Activated CD8-positive, alpha-beta memory T cell treated with anti-CD3 and anti-CD28 coated beads for 36 hours (primary cell): ENCODE measurements at regions not wholly inside any gene's neighbourhood (a gene's known extent, or its start where the extent isn't known, plus 50 kb on each side); places are given as distances from the start of the nearest gene placed in this dataset.

Experiments
- CTCF ChIA-PET: fragments of 350-600 bp; sonication (Branson Sonifier 250); formaldehyde crosslinking; loops from one replicate; lab custom pipeline; 2021; ENCODE audit warnings: antibody characterized with exemption; lab: Charles Lee
- POLR2A ChIA-PET: fragments of 350-600 bp; sonication (Branson Sonifier 250); formaldehyde crosslinking; loops from one replicate; lab custom pipeline; 2021; ENCODE audit warnings: antibody characterized with exemption; lab: Charles Lee

DNA sequence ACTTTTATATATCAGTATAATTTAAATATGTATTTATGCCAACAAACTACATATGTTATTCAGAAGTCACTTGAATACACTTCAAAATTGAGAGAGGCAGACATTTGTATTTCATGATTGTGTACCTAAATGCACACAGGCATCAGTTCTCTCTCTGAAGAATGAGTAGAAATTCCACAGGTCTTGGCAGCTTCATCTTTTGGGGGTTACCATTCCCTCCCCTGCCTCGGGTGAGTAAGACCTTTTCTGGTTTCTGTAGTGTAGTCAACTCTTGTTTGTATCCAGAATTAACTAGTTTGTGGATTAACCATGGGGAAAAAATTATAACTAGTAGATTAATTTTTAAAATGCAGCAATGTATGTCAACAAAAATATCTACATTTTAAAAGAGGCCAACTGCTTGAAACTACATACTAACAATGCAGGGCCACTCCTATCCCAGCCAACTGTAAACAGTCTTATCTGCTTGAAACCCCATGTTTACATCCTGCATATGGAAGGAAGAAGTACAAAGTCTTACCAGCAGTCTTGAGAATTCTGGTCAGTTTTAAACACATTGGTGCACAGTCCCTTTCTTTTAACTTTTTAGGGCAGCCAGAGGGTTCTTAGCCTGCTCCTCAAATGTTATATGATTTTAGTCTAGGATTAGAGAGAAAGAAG is 339.6 kb upstream of the KIF2A start:
- CTCF ChIA-PET, result no interaction called here
- POLR2A ChIA-PET, result no interaction called here

DNA sequence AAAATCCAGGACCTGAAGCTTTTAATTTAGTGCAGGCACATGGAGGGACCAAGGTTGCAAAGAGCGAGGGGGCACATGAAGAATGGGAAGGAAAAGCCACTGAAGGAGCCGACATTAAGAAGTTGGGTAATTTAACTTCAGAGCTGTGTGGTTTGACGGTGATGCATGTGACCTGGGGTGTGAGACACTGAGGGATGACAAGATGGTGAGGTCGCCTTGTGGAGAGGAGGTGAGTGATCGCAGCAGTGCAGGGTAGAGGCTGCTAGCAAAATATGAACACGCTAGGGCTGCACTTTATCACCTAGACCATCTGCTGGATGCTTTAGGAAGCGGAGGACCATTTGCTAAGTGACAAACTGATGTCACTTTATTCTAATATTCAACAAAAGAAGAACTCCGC is 339.0 kb upstream of the KIF2A start:
- POLR2A ChIA-PET, result no interaction called here
- CTCF ChIA-PET, result no interaction called here

DNA sequence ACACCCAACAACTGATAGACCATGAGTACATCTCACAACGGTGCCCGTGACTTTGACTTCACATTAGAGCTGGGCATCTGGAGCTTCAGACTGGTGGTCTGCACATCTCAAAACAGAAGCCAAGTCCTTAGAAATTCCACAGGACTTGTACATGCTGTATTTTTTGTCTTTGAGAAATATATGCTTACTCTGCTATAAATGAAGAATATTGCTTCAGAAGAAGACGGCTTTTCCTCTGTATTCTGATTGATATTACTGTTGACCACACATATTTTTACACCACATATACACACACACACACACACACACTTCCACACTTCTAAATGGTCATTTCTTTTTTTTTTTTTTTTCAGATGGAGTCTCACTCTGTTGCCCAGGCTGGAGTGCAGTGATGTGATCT is 338.3 kb upstream of the KIF2A start:
- ChIA-PET CTCF (no interaction called here), POLR2A (no interaction called here)

DNA sequence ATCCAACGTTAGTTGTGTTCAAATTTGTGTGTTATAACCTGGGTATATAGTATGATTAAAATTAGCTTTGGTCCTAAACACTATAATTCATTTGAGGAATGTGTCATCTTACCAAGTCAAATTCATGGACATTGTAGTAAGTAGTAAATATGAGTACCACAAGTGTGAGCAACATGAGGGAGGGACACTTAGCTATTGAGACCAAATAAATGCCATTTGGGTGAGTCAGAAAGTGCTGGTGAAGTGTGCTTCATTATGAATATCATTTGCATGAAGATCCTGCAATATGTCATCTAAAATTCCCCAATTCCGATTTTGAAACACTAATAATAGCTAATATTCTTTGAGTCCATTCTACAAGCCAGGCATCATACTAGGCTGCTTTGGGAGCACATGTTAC is 336.7 kb upstream of the KIF2A start:
- ChIA-PET CTCF (no interaction called here), POLR2A (no interaction called here)

DNA sequence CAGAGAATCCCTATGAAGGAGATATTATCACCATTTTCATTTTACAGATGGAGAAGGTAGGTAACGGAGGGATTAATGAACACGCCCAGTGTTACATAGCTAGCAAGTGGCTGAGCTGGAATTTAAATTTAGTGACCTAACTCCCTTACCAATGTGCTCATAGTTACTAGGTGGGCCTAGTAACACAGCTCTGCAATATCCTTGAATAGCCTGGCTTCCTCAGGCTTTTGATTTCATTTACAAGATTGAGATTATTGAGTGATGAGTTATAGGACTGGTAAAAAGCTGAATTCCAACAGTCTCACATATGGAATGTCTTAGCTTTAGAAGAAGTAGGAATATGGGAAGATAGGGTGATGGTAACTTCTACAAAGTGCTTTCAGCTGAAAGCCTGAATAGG is 336.3 kb upstream of the KIF2A start:
- POLR2A ChIA-PET, result no interaction called here

DNA sequence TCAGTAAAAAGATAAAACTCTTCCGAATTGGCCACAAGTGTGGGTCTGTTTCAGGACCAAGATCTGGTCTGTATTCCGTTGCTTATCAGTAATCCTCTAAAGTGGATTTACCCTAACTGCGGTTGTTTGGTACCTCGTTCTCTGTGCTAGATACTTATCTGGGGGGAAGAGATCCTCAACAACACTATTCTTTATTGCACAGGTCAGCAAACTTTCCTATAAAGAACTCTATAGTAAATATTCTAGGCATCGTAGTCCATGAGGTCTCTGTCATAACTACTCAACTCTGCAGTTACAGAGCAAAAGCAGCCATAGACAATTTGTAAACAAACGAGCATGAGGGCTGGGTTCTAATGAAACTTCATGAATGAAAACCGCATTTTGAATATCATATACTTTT is 335.8 kb upstream of the KIF2A start:
- CTCF ChIA-PET, result no interaction called here
- POLR2A ChIA-PET, result no interaction called here

More for the DNA sequence above, 336.3 kb upstream of the KIF2A start:
- CTCF ChIA-PET, result no interaction called here

DNA sequence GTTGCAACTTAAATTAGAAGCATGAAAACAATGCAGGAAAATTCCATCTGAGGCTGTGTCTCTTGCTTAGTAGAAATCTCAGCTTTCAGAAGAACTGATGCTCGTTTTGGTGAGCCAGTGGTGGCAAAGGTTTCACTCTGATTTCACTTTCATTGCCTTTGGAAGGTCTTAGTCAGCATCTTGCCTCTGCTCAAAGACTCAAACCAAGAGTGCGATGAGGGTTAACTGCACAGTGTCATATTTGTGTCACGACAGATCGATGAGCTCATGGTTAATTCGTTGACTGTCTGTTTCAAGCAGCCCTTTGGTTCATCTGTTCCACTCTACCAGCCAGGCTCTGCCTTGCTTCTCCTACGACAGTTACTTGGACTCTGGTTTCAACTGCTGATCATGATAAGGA is 331.3 kb upstream of the KIF2A start:
- CTCF ChIA-PET, result no interaction called here
- POLR2A ChIA-PET, result no interaction called here

DNA sequence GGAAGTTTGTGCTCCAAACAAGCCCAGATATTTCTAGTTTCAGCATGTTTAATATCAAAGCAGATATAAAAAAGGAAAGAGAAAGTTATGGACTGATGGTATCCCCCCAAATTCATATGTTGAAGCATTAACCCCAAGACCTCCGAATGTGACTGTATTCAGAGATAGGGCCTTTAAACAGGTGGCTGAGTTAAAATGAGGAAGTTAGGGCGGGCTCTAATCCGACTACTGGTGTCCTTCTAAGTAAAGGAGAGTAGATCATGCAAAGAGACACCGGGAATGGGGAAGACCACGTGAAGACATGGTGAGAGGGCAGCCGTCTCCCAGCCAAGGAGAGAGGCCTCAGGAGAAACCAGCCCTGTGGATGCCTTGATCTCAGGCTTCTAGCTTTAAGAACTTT is 324.1 kb upstream of the KIF2A start:
- CTCF ChIA-PET, result no interaction called here
- POLR2A ChIA-PET, result no interaction called here

DNA sequence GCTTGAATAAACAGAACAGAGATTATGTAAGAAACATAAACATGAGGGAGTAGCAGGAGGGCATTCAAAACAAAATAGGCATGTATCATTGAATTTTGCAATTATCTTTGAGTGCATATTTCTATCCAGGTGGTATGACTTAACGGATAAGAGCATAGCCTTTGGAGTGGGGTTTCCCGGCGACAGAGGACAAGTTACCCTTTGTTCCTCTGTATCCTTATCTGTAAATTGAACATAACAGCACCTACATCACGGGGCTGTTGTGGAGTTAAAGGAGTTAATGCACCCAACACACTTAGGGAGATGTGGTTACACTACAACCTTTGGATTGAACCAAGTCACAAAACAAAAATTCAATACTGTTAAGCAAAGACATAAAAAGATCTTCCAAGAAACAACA is 314.6 kb upstream of the KIF2A start:
- ChIA-PET POLR2A (no interaction called here), CTCF (no interaction called here)

DNA sequence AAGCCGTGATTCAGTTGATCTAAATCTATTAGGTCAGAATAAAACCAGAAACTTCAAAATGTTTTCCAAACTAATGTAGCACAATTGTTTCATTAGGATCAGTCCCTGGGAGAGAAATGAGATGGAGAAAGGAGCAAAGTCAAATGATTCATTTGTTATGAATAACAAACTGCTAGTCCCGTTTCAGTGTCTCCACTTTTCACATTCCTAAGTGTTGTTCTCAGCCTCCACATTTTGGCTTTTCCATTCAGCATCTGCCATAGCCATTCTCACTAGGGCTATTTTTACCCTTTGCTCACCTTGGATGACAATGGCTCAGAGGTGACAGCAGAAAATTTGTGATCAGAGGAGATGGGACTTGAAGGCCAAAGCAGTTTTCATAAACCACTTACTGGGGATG is 314.1 kb upstream of the KIF2A start:
- ChIA-PET CTCF (no interaction called here), POLR2A (no interaction called here)

DNA sequence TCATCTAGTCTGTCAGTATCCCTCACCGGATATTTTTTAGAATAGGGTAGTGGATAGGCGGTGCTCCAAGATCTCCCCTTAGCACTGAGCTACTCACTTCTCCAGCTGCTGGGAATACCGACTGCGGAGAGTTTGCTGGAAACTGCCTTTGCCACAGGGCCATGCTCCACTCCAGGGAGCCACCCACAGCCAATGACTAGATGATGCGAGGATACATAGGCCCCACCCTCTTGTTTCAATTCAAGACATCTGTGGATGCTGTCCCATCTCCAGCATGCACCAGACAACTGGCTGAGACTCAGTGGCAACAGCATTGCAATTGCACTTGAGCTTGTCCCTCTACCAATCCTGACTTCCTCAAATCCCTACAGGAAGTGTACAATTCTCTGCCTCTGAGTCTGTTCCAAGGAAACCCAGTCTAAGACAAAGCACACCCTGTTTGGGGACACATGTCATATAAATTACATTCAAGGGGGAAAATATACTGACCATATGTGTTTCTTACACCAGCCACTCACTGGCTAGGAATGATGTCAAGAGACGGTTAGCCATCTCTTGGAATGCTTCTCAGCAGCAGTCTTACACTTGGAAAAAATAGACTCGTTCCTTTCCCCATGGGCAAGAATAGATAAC is 312.6 kb upstream of the KIF2A start:
- CTCF ChIA-PET, result no interaction called here
- POLR2A ChIA-PET, result no interaction called here

DNA sequence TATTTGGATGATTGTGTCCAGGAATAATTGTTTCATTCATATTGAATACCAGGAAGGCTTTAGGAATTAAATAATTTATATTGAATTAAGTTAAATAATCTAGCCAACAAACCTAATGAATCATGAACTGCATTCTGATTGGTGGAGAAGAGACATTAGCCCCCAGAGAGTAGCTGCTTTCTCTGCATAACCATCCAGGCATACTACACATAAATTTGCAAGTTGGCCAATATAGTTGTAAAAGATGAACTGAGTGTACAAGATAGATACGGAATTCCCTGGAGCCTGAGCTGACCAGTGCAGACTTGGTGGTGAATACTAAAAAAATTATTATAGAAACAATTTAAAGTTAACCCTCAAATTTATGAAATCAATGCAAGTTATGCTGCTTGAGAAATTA is 311.8 kb upstream of the KIF2A start:
- CTCF ChIA-PET, result no interaction called here
- POLR2A ChIA-PET, result no interaction called here

DNA sequence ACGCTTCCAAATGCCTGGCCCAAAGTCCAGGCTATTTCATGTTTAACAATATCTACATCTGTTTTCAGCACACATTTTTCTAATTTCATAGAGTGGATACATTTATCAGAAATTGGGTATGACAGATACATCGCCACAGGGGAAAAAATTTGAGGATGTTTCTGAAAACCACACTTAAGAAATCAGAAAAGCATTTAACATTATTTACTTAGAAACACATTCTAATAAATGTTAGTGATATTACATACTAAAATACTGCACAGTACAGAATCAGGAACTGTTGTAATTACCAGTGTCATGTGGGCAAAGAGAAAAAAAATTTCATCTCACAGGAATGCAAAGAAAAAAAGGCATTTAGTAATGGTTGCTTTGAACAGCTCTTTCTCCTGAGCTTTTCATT is 310.5 kb upstream of the KIF2A start:
- CTCF ChIA-PET, result no interaction called here
- POLR2A ChIA-PET, result no interaction called here

DNA sequence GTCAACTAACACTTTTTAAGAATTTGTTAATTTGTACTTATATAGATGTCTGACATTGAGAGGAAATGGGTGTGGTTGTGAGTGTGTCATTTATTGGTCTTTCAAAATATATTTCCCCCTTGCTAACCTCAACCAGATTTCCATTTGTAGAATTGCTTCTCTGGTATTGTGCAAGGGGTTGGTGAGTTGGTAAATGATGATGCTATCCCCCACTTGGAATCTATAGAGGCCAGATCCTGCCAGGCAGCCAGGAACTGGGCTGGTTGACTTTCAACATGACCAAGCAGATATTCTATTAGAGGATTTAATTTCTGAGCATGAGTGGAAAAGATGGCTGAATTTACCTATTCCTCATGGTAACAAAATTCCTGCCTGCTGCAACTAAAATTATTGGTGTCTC is 306.6 kb upstream of the KIF2A start:
- POLR2A ChIA-PET, result no interaction called here
- CTCF ChIA-PET, result no interaction called here

DNA sequence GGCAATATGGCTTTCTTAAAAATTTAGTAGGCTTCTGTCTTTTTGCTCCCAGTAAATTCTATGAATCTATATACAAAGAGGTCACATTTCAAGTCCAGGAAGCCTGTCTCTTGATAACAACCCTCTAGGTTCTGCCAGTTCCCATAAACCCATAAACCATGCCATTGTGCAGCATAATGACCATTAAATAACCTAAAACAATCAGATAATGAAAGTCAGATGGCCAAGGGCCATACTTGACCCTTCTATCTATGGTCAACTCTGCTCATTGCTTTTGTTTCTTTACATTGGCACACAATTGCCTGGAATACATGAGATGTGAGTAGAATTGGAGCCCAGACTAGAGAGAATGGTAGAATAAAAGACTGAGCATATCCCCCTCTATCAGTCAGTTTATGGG is 305.4 kb upstream of the KIF2A start:
- POLR2A ChIA-PET, result no interaction called here
- CTCF ChIA-PET, result no interaction called here

DNA sequence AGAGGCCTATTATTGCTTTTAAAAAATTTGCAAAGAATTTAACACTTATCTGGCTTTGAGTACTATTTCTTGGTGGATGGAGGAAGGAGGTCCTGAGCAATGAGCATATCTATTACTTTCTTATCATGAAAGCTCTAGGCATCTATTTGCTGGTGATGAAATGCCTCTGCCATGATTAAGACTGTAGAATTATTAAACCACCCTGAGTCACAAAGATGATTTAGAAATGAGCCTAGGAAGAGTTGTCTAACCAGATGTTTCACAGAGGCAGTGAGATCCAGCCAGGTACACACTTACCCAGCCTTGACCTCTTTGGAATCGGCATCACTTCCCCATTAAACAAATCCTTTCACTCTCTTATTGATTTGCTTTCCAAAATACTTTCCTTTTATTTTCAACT is 304.4 kb upstream of the KIF2A start:
- CTCF ChIA-PET, result no interaction called here
- POLR2A ChIA-PET, result no interaction called here

DNA sequence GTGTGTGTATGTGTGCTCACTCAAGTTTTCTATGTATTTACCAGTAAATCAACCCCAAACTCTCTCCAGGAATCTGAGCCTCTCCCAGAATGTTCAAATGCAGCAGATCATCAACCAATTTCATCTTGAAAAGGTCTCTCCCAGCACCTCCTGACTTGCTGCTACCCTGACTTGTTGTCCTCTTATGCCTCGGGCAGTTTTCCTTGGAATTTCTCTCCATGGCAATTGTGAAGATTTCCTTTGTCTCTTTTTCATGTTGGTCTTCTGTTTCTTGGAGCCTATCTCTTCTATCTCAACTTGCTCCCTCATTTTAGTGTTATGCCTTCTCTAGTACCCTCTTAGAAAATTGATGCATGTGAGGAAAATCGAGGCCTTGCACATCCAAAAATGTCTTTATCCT is 303.6 kb upstream of the KIF2A start:
- ChIA-PET CTCF (no interaction called here), POLR2A (no interaction called here)

DNA sequence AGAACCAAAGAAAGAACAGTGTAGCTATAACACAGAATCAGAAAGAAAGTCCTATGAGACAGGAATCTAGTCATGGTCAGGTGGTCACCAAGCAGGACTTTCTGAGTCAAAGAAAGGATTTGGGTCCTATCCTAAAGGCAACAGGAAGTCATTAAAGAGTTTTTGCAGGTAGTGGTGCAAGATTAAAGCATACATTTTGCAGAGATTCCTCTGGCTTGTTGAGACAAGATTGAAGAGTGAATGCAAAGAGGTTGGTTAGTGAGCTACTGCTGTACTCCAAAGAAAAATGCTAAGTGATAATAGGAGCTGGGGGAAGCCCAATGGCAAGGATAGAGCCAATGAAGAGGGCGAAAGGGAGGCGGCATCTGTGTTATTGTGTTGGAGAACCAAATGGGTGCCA is 300.5 kb upstream of the KIF2A start:
- ChIA-PET POLR2A (no interaction called here), CTCF (no interaction called here)

DNA sequence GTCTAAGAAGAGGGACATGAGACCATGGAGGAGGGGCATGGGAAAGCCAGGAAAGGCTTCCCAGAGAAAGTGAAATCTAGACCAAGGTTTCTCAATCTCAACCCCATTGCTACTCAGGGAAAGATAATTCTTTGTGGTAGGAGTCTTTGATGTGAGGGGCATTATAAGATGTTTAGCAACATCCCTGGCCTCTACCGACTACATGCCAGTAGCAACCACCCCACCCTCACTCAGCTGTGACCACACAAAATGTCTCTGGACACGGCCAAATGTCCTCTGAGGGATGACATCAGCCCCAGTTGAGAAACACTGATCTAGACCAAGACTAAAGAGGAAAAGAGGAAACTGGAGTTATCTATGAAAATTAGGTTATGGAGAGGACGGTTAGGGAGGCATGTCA is 298.5 kb upstream of the KIF2A start:
- ChIA-PET CTCF (no interaction called here), POLR2A (no interaction called here)

DNA sequence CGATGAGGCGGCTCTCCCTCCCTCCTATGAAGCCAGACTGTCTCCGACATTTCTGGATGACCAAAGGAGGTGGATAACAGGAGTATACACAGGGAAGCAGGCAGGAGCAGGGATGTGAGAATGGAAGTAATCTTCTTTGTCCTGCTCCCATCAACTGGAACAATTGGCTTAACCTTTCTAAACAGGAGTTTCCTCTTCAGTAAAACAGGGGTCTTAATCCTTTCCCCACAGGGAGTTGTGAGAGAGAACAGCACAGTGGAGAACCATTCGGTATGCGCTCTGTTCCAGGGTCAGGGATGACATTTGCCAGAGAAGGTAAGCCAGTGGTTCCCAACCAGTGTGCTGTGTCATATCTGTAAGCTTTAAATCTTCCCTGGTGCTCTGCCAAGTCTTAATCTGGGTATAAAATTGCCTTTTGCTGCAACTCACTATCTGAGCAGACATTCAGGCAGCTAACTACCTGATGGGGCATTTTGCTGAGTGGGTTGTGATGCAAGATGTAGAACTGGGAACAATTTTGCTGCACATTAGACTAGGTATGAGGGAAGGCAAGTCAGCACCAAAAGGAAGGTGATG is 294.8 kb upstream of the KIF2A start:
- ChIA-PET CTCF (no interaction called here), POLR2A (no interaction called here)

DNA sequence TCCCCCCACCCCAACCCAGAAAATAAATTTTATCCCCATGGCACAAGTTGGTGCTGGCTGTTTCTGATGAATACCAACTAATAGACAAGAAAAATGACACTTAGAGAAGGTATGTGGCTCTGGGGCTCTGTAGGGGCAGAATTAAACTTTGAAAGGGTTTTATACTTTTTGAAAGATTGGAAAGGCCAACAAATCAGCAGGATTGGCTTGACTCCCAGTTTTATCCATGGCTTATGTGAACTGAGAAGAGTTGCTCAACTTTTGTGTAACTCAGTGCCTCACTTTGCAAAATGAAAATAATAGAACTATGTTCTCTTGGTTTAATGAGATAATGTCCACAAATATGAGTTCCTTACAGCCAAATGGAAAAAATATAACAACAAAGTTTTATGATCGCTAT is 288.9 kb upstream of the KIF2A start:
- ChIA-PET POLR2A (no interaction called here), CTCF (no interaction called here)

DNA sequence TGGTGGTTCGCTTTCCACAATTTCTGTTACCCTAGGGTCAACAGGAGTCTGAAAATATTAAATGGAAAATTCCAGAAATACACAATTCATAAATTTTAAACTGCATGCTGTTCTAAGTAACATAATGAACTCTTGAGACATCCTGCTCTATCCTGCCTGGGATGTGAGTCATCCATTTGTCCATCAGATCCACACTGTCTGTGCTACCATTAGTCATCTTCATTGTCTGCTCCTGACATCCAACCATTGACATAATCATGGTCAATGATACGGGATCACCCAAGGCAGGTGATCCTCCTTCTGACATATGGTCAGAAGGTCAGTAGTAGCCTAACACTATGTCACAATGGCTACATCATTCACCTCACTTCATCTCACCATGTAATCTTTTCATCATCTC is 276.7 kb upstream of the KIF2A start:
- ChIA-PET POLR2A (no interaction called here), CTCF (no interaction called here)
